ENCODE measurements at regions not wholly inside any gene's neighbourhood (a gene's known extent, or its start where the extent isn't known, plus 50 kb on each side); places are given as distances from the start of the nearest gene placed in this dataset.
A peak's percentile ranks its signal among the peaks of the same experiment; 100 is the strongest.

- no peaks in the 10 kb centered on the region for H3K27me3 ChIP-seq (ENCODE audit: control insufficient read depth, insufficient read depth, low read length)
- no peaks in the 10 kb centered on the region for H3K9me3 ChIP-seq (ENCODE audit: control insufficient read depth, insufficient read depth, low read depth, low read length)
- no peak overlapping the region for H3K4me2 ChIP-seq (ENCODE audit: extremely low read depth, insufficient read depth, low read length)
- TF ChIP-seq CTCF (conservative IDR thresholded peaks at IDR 0.05 in 1 of 2, IDR thresholded peaks at IDR 0.05 in 1 of 2; ENCODE audit: low read depth in 1 of 2, low read length in 2 of 2) = no peak
- no peak for TF ChIP-seq EZH2 (IDR thresholded peaks at IDR 0.05; ENCODE audit: low read length, missing control alignments)
- H3K36me3 ChIP-seq (ENCODE audit: control insufficient read depth, insufficient read depth, low read length) = no peaks in the 10 kb centered on the region
- no peaks in the 10 kb centered on the region for H3K79me2 ChIP-seq (ENCODE audit: control insufficient read depth, insufficient read depth, low read length)
- no peak for DNase-seq (ENCODE audit: low read depth in 2 of 2)
- H3K9ac ChIP-seq (ENCODE audit: insufficient read depth, low read length) = no peak overlapping the region
- H4K20me1 ChIP-seq (ENCODE audit: control insufficient read depth, extremely low read depth, insufficient read depth, low read length) = no peaks in the 10 kb centered on the region
- peaks cover 21% of the 10 kb centered on the region for H3K4me1 ChIP-seq (ENCODE audit: control insufficient read depth, extremely low read depth, insufficient read depth, low read length)
- no peak overlapping the region for H3K4me3 ChIP-seq (replicated peaks in 1 of 4; ENCODE audit: control extremely low read depth in 1 of 4, insufficient read depth in 1 of 4, low read depth in 3 of 4, low read length in 4 of 4)
- H3K27ac ChIP-seq (ENCODE audit: insufficient read depth, low read length) = no peak overlapping the region
- no peak overlapping the region for H2AFZ ChIP-seq (ENCODE audit: low read length)
Measured at GRCh38 chr2:240249423-240250149, 109.1 kb upstream of the OTOS start.

- H3K4me1 ChIP-seq (ENCODE audit: control insufficient read depth, extremely low read depth, insufficient read depth, low read length) = peaks cover 21% of the 10 kb centered on the region
- H4K20me1 ChIP-seq (ENCODE audit: control insufficient read depth, extremely low read depth, insufficient read depth, low read length) = no peaks in the 10 kb centered on the region
- TF ChIP-seq CTCF (conservative IDR thresholded peaks at IDR 0.05 in 1 of 2, IDR thresholded peaks at IDR 0.05 in 1 of 2; ENCODE audit: low read depth in 1 of 2, low read length in 2 of 2) = no peak
- no peak for TF ChIP-seq EZH2 (IDR thresholded peaks at IDR 0.05; ENCODE audit: low read length, missing control alignments)
- peaks cover under 1% of the 10 kb centered on the region for H3K27me3 ChIP-seq (ENCODE audit: control insufficient read depth, insufficient read depth, low read length)
- no peaks in the 10 kb centered on the region for H3K79me2 ChIP-seq (ENCODE audit: control insufficient read depth, insufficient read depth, low read length)
- H3K9me3 ChIP-seq (ENCODE audit: control insufficient read depth, insufficient read depth, low read depth, low read length) = no peaks in the 10 kb centered on the region
- no peak overlapping the region for H2AFZ ChIP-seq (ENCODE audit: low read length)
- no peak overlapping the region for H3K4me3 ChIP-seq (replicated peaks in 1 of 4; ENCODE audit: control extremely low read depth in 1 of 4, insufficient read depth in 1 of 4, low read depth in 3 of 4, low read length in 4 of 4)
- H3K36me3 ChIP-seq (ENCODE audit: control insufficient read depth, insufficient read depth, low read length) = no peaks in the 10 kb centered on the region
- H3K4me2 ChIP-seq (ENCODE audit: extremely low read depth, insufficient read depth, low read length) = no peak overlapping the region
- DNase-seq (ENCODE audit: low read depth in 2 of 2) = no peak
- H3K27ac ChIP-seq (ENCODE audit: insufficient read depth, low read length) = peak overlapping the region; percentile 92
- H3K9ac ChIP-seq (ENCODE audit: insufficient read depth, low read length) = peak overlapping the region; percentile 57
Measured at GRCh38 chr2:240250150-240250984, 109.9 kb upstream of the OTOS start.
